ENCODE measurements at regions not wholly inside any gene's neighbourhood (a gene's known extent, or its start where the extent isn't known, plus 50 kb on each side); places are given as distances from the start of the nearest gene placed in this dataset.

DNA sequence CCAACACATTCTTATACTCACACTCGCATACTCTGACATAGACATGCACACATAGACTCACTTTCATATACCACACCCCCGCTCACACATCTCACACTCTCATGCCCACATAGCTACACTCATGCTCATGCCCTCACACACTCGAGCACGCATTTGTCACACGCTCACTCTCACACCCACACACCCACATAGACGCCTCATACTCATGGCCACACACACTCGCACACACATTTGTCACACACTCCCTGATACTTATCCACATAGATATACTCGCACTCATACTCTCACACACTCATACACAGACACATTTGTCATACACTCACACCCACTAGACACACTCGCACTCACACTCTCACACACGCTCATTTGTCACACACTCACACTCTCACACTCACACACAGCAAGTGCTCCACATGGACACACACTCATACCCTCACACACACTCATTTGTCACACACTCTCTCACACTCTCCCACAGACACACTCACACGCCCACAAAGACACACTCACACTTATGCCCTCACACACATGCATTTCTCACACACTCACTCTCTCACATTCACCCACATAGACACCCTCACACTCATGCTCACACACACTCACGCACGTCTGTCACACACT, 50.9 kb downstream of the TNP1 start:
- no peak for FAIRE-seq

DNA sequence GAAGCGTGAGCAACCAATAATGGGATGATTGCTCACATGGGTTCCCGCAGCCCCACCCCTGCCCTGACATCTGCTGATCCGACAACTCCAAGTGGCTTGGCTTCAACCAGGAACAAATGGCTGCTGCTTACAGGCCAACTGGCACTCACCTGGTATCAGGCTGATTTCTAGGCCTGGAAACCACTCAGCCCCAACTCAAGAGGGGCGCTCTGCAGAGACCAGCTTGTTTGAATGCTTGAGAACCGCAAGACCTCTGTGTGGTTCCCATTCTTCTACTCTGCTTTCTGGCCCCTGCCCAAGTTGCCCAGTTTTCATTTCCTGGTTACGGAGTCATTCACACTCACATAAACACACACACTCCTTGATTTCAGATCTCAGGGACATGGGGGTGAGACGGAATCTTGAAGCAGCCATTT, 52.0 kb downstream of the TNP1 start:
- no peak for FAIRE-seq

- no peak for FAIRE-seq
Observed at GRCh38 chr2:216804357-216805350, 55.2 kb downstream of the TNP1 start.

- FAIRE-seq, result no peak
Observed at GRCh38 chr2:216803791-216804190, 56.1 kb downstream of the TNP1 start.

- FAIRE-seq, result no peak
Observed at GRCh38 chr2:216802516-216803215, 57.2 kb downstream of the TNP1 start.

DNA sequence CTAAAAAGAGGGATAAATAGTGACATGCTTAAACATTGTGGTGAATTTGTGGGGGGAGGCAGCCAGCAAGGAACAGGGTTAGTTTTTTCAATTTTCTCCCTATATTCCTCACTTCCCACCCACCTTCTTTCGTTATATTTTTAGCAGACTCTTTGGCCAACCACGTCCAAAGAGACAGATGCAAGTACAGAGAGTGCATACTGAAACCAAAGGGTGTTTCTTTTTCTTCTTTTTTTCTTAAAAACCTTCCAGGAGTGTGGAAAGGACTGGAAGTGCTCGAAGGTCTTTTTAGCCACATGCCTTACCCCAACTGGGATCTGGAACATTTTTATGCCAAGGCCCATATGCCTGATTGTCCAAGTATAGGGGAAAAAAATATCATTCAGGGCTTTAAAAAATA, 59.0 kb downstream of the TNP1 start:
- no peak for FAIRE-seq

DNA sequence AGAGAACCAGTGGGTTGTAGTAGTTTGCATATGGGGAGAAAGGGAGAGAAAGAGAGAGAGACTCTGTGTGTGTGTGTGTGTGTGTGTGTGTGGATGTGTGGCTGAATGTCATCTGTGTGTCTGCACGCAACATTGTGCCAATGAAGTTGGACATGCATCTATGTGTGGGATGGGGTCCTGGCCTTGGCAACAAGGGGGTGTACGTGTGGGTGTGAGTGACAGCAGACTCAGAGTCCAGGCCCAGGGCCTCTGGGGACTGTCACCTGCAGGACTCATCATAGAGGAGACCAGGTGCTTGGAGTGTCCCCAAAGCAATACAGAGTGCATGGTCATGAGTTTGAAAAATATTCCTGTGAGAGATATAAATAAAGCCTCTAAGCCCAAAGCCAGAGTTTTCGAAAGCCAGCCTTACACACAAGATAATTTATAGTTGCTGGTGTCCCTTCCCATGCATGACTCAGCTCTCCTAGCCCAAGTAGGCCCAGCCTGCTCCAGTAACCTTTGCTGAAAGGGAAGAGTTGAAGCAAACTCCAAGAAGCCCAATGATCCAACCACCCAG, 59.9 kb downstream of the TNP1 start:
- FAIRE-seq, result no peak

GRCh38 chr2:216796115-216796840, 63.6 kb downstream of the TNP1 start:
- no peak for FAIRE-seq

DNA sequence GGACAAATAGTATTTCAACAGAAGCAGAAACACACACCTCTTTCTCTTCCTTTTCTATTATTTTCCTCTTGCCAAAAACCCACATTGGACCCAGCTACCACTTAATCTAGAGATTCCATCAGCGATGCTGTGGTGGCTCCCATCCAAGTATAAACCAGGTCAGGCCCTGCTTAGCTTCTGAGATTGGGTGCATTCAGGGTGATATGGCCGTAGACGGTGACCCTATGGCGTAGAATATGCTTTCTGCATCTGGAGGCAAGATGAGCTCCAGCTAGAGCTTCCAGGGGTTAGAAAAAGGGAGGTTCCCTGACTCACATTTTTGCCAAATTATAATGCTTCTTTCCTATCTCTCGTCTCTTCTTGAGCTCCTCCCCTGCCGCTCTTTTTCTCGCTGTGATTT, 66.5 kb downstream of the TNP1 start:
- no peak for FAIRE-seq

DNA sequence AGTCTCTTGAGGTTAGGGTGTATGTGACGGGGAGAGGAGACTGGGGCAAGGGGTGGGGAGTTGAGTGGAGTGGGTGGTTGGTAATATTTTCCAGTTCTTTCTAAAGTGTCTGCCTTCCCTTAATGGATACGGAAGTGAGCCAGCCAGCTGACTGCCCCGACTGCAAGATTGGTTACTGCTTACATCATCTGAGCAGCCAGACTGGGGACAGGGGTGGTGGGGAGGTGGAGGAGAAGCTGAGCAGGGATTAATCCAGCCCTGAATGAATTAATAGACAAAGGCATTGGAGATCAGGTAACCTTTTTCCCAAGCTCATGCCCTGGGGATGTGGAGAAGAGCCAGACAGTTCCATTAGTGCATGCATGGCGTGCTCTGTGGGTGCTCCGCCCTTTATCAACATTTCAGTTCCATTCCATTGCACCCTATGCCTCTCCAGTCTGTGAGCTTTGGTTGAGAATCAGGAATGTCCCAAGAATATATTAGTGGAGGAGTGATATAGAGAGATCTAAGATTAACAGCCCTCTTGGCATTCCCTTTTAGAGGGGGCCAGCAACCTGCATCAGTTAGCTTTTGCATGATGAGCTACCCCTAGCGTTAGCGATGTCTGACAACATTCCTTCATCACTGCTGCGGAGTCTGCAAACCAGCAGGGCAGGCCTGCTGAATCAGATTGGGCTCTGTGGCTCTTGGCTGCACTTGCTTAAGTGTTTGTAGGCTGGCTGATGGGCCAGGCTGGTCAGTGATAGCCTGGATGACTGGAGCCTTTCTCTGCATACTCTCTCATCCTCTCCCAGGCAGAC, 67.4 kb downstream of the TNP1 start:
- FAIRE-seq, result no peak

- FAIRE-seq, result no peak
Observed at GRCh38 chr2:216791303-216791702, 68.6 kb downstream of the TNP1 start.

GRCh38 chr2:216789081-216789480, 70.8 kb downstream of the TNP1 start:
- FAIRE-seq, result no peak

- no peak for FAIRE-seq
Observed at GRCh38 chr2:216787851-216788540, 71.9 kb downstream of the TNP1 start.

GRCh38 chr2:216786676-216787075, 73.2 kb downstream of the TNP1 start:
- FAIRE-seq, result no peak

DNA sequence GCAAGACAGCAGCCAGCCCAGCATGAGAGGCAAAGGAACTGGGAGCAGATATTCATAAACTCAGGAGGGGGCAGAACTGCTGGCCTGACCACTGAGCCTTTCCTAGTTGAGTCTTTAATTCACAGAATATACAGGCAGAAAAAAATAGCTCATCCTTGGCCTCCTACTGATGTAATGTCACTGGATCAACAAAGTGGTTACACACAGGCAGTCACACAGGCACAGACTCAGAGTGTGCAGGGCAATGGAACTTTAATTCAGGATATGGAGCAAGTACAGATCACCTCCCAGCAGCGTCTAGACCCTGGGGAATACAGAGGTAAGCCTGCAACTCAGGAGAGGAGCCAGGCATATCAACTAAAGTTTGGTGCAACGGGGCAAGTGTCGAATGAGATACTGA, 75.4 kb downstream of the TNP1 start:
- FAIRE-seq, result no peak

DNA sequence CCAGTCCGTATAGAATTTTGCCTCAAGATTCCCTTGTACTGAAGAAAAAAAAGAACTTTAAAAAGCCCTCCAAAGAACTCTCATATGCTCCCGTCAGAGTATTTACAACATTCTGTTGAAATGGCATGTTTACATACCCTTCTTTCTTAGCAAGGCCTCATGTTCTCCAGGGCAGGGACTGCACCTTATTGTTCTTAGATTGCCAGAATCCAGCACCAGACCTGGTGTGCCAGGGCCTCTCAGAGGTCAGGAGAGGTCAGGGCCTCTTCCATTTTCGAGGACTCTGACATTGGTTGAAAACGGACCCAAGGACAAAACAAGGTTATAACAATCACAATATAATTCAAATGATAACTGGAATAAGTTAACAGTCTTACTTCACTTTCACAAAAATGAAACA, 78.2 kb downstream of the TNP1 start:
- FAIRE-seq, result no peak

- no peak for FAIRE-seq
Observed at GRCh38 chr2:216780843-216781242, 79.0 kb downstream of the TNP1 start.

DNA sequence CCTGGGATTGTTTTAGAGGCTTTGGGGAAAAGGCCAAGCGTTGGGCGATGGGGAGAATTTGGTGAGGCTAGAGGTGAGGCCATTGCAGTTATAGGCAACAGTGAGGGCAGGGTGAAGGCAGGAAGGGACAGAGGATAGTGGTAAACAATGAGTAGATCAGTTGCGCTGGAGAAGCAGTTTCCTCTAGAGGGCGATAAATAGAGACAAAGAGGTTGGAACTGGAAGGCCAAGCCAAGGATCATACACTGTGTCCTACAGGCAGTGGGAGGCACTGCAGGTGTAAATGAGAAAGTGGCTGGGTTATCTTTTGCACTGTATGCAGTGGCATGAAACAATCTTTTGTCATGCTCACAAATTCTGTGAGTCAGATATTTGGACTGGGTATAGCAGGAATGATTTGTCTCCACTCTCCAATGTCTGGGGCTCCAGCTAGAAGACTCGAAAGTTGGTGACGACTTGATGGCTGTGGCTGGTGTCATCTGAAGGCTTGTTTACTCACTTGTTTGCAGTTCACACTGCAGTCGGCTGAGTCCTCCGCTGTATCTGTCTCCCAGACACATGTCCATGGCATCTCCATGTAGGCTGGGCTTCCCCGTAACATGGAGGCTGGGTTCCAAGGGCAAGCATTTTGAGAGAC, 82.1 kb downstream of the TNP1 start:
- FAIRE-seq, result peak; percentile 89

DNA sequence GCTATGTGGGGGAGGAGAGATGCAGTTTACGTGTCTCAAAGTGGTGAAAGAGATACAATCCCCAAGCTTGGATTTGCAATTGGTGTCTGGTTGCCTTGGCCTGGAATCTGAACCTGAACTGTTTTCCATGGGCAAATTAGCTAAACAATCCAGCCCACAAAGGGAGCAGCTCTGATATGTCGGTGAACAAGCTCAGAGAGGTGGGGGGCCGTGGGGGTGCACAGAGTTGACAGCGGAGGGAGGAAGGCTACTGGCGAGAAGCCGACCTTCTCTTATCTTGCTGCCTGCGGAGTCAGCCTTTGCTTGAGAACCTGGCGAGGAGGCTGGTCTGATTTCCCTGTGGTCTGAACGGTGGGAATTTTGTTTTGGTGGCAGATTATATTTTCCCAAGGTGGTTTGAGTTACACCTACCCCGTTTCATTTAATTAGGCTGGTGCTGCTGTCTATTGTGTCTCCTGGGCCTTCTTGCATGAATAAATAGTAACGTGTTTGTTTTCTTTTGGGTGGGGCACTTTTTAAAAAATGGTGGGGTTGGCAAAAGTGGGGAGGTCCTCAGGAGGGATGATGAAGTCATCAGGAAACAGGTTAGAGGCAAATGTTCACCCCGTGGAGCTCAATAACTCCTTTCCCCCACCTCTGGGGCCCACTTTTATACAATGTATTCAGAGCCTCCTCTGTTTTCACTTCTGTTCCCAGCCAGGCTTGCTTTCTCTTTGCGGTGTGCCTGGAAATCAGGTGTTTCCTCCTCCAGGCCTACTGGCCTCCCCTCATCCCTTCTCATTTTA, 80.9 kb upstream of the IGFBP5 start:
- FAIRE-seq, result no peak

DNA sequence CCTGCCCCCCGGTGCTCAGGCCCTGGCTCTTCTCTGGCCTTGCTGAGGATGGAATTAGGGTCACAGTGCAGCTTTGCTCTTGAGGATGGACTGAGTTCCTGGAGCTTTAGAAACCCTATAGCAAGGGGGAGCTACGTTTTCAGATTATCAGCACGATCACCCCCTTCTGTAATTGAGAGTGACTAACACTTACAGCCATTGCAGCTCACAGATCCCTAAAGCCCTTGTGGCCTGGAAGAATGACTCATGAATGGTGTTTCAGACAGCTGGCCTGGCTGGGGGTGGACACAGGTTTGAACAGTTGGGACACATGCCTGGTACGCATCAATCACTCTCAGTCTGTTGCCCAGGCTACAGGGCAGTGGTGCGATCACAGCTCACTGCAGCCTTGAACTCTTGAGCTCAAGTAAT, 79.7 kb upstream of the IGFBP5 start:
- FAIRE-seq, result no peak
